Esophagus squamous epithelium (tissue), 5 donors: ENCODE measurements at regions not wholly inside any gene's neighbourhood (a gene's known extent, or its start where the extent isn't known, plus 50 kb on each side); places are given as distances from the start of the nearest gene placed in this dataset.
"Not testable (repeated sequence)": the region's sequence is repeated elsewhere in the genome, so short reads cannot be mapped to it uniquely, and the experiment has no call there.

ENCODE experiments used
- DNase-seq: peaks from one replicate; lab custom pipeline; 2025; lab: John Stamatoyannopoulos, UW
- H3K27ac ChIP-seq, 4 donors: fragments of 200-600 bp; sonication (generic); one replicate each; pipeline ENCODE4 v1.5.1; 2016 to 2019; ENCODE audit warnings: mild to moderate bottlenecking in 1 of 4
- H3K27me3 ChIP-seq, 4 donors: fragments of 200-600 bp; sonication (generic); 1 replicate in 3 of 4; 2 replicates in 1 of 4; pipeline versions ENCODE4 v1.5.1 to v1.6.0; 2017 to 2021; ENCODE audit warnings: antibody characterized with exemption in 1 of 4
- H3K36me3 ChIP-seq, 3 donors: fragments of 200-600 bp; sonication (generic); one replicate each; pipeline ENCODE4 v1.5.1; 2016 to 2019
- H3K4me1 ChIP-seq, 3 donors: fragments of 200-600 bp; sonication (generic); one replicate each; pipeline ENCODE4 v1.5.1; 2017 to 2019
- H3K4me3 ChIP-seq, 4 donors: fragments of 200-600 bp; sonication (generic); 1 replicate in 3 of 4; 2 replicates in 1 of 4; pipeline ENCODE4 v1.5.1; 2016 to 2019; ENCODE audit warnings: mild to moderate bottlenecking in 2 of 4, moderate library complexity in 1 of 4
- H3K9me3 ChIP-seq, 3 donors: fragments of 200-600 bp; sonication (generic); one replicate each; pipeline ENCODE4 v1.5.1; 2016 to 2019
- POLR2A ChIP-seq, 4 donors: fragments of 450-650 bp; IDR thresholded peaks; one replicate each; pipeline ENCODE4 v1.6.1; 2017; ENCODE audit warnings: antibody characterized with exemption in 4 of 4, mild to moderate bottlenecking in 4 of 4, moderate library complexity in 3 of 4
- WGBS, 2 donors: methylation state at CpG; one replicate each; pipeline ENCODE4 v1.1.5; 2018; 5-methylcytosine and 5-hydroxymethylcytosine counted together
- intact Hi-C: fragments of 100-400 bp; cut with DNase I; formaldehyde crosslinking; loops from one replicate; pipeline ENCODE4 v1.15.0; 2022
- TF ChIP-seq, protein P1 (sequence below), 6 experiments: fragments of 450-650 bp in 4 of 6; fragments of 200-600 bp in 2 of 6; sonication (generic) in 2 of 6; IDR thresholded peaks; one replicate each; pipeline ENCODE4 v1.5.1; 2016 to 2019; ENCODE audit warnings: antibody characterized with exemption in 6 of 6, mild to moderate bottlenecking in 4 of 6, moderate library complexity in 4 of 6
- donor health status: DM: yes; HTN: yes; CAD: no.

DNA sequence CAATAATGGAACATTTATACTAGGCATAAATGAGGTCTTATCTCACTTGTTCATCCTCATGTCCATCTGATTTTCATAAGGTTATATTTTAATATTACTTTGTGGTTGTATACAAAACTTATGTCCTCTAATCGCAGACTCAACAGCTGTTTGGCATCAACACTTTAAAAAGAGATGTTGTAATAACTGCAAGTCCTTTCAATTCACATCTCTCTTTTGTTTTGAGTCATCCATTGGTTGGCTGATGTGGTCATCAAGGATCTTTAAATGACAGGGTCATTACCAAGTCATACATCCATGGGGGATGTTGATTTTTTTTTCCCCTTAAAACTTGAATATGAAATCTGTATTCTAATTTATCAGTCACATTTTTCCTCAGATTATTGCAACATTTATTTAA is 299.4 kb upstream of the NRSN1 start:
- TF ChIP-seq, protein P1, sequence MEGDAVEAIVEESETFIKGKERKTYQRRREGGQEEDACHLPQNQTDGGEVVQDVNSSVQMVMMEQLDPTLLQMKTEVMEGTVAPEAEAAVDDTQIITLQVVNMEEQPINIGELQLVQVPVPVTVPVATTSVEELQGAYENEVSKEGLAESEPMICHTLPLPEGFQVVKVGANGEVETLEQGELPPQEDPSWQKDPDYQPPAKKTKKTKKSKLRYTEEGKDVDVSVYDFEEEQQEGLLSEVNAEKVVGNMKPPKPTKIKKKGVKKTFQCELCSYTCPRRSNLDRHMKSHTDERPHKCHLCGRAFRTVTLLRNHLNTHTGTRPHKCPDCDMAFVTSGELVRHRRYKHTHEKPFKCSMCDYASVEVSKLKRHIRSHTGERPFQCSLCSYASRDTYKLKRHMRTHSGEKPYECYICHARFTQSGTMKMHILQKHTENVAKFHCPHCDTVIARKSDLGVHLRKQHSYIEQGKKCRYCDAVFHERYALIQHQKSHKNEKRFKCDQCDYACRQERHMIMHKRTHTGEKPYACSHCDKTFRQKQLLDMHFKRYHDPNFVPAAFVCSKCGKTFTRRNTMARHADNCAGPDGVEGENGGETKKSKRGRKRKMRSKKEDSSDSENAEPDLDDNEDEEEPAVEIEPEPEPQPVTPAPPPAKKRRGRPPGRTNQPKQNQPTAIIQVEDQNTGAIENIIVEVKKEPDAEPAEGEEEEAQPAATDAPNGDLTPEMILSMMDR (IDR thresholded peaks at IDR 0.05), result no peak
- no peak for TF ChIP-seq POLR2A (IDR thresholded peaks at IDR 0.05)
- Histone ChIP-seq H3K4me3 (no peak overlapping the region), H3K4me1 (no peaks in the 10 kb centered on the region), H3K27ac (no peak overlapping the region), H3K9me3 (no peaks in the 10 kb centered on the region), H3K27me3 (no peaks in the 10 kb centered on the region), H3K36me3 (no peaks in the 10 kb centered on the region)
- 57 to 59% methylated on average over 1 of the region's 1 CpG for WGBS, 2 donors
- no peak for DNase-seq
- intact Hi-C loops, result no loop called here

- WGBS, 2 donors, result 90 to 91% methylated on average over 6 of the region's 6 CpGs
- no peaks in the 10 kb centered on the region for H3K4me1 ChIP-seq
- DNase-seq, result no peak
- no peak overlapping the region for H3K27ac ChIP-seq
- intact Hi-C loops, result no loop called here
- no peak overlapping the region for H3K4me3 ChIP-seq
- H3K9me3 ChIP-seq, result no peaks in the 10 kb centered on the region
- no peaks in the 10 kb centered on the region for H3K27me3 ChIP-seq
- H3K36me3 ChIP-seq, result no peaks in the 10 kb centered on the region
- TF ChIP-seq, protein P1 (IDR thresholded peaks at IDR 0.05), result no peak
- TF ChIP-seq POLR2A (IDR thresholded peaks at IDR 0.05), result no peak
Measured at GRCh38 chr6:23828861-23829260, 297.2 kb upstream of the NRSN1 start.

DNA sequence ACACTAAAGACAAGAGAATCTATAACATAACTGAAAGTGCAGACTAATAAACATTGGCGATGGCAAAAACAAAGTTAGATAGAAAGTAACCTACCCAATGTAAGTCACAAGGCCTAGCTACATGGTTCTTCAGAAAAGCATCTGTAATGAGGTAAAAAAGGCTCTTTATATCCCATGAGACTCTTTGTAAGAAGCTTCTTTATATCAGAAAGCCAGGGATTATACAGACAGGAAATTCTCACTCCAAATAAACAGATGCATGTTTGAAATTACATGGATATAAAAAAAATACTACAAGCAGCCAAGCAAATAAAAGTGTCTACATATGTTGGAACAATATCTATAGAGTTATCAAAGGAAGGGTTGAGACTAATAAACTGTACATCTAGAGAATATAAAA is 284.9 kb upstream of the NRSN1 start:
- Histone ChIP-seq H3K4me1 (no peaks in the 10 kb centered on the region), H3K27me3 (no peaks in the 10 kb centered on the region), H3K9me3 (no peaks in the 10 kb centered on the region), H3K36me3 (no peaks in the 10 kb centered on the region), H3K4me3 (no peak overlapping the region), H3K27ac (no peak overlapping the region)
- no peak for DNase-seq
- 83 to 88% methylated on average over 1 of the region's 1 CpG for WGBS, 2 donors
- intact Hi-C loops, result no loop called here
- TF ChIP-seq POLR2A (IDR thresholded peaks at IDR 0.05), result no peak
- TF ChIP-seq, protein P1 (IDR thresholded peaks at IDR 0.05), result no peak

- H3K27ac ChIP-seq, result no peak overlapping the region
- TF ChIP-seq POLR2A (IDR thresholded peaks at IDR 0.05), result no peak
- TF ChIP-seq, protein P1 (IDR thresholded peaks at IDR 0.05), result no peak
- no peak overlapping the region for H3K4me3 ChIP-seq
- no peaks in the 10 kb centered on the region for H3K27me3 ChIP-seq
- DNase-seq, result no peak
- intact Hi-C loops, result no loop called here
- H3K9me3 ChIP-seq, result peaks cover 0 to 3% (median 0%) of the 10 kb centered on the region in 3 donors
- no peaks in the 10 kb centered on the region for H3K36me3 ChIP-seq
- WGBS, 2 donors, result 59% methylated on average over 3 of the region's 3 CpGs
- no peaks in the 10 kb centered on the region for H3K4me1 ChIP-seq
Measured at GRCh38 chr6:23842760-23843159, 283.3 kb upstream of the NRSN1 start.

- Histone ChIP-seq H3K9me3 (peaks cover 0 to 3% (median 0%) of the 10 kb centered on the region in 3 donors), H3K27me3 (no peaks in the 10 kb centered on the region), H3K27ac (no peak overlapping the region), H3K4me3 (no peak overlapping the region), H3K36me3 (no peaks in the 10 kb centered on the region), H3K4me1 (no peaks in the 10 kb centered on the region)
- no peak for DNase-seq
- WGBS, 2 donors, result 58 to 67% methylated on average over 1 of the region's 1 CpG
- TF ChIP-seq POLR2A (IDR thresholded peaks at IDR 0.05), result no peak
- TF ChIP-seq, protein P1 (IDR thresholded peaks at IDR 0.05), result no peak
- intact Hi-C loops, result no loop called here
Measured at GRCh38 chr6:23851522-23851921, 274.5 kb upstream of the NRSN1 start.

- 80% methylated on average over 1 of the region's 18 CpGs; no CpG with 5 or more reads in 1 of the 2 donors for WGBS, 2 donors
- DNase-seq, H3K27ac ChIP-seq, H3K9me3 ChIP-seq, H3K36me3 ChIP-seq, H3K27me3 ChIP-seq, H3K4me3 ChIP-seq, H3K4me1 ChIP-seq, intact Hi-C loops: not testable (repeated sequence)
Measured at GRCh38 chr6:23853566-23854133, 272.4 kb upstream of the NRSN1 start.

DNA sequence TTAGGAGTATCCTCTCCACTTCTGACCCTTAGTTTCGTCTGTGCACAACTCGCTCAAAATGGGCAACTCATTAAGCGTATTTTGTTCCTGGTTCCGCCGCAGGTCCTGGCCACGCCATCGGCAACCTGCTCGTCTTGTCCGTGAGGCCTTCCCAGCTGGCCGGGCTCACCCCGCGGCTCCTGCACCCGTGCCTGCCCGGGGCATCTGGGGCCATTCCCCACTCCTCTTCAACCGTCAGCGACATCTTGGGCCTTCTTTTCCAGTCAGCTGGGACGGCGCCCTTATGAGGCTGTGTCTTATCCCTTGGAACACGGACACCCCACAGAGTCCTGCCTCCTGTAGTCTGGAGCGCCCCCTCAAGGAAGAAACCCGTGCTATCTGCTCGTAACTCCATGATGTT is 271.9 kb upstream of the NRSN1 start:
- WGBS, 2 donors, result 94 to 97% methylated on average over 12 to 14 of the region's 22 CpGs
- H3K4me3 ChIP-seq, H3K27me3 ChIP-seq, intact Hi-C loops, DNase-seq, H3K4me1 ChIP-seq, H3K9me3 ChIP-seq, H3K36me3 ChIP-seq, H3K27ac ChIP-seq: not testable (repeated sequence)
